Calu3 (cell line): ENCODE measurements at regions not wholly inside any gene's neighbourhood (a gene's known extent, or its start where the extent isn't known, plus 50 kb on each side); places are given as distances from the start of the nearest gene placed in this dataset.

ENCODE experiments used
- BruUV-seq: library from RNA; stranded (reverse); fragments of 400-500 nt; replicated peaks from 2 replicates; lab custom pipeline; 2021; lab: Mats Ljungman, UMichigan
- CTCF ChIA-PET: fragments of 300-600 bp; sonication (Branson Sonifier 250); formaldehyde crosslinking; loops from one replicate; lab custom pipeline; 2022; ENCODE audit warnings: antibody characterized with exemption; lab: Charles Lee
- DNase-seq: peaks from one replicate; pipeline ENCODE4 v3.0.0; 2022
- H3K27ac Mint-ChIP-seq: one replicate; pipeline ENCODE4 v1.8.0; 2022; ENCODE audit warnings: mixed read lengths; ENCODE audit not compliant: unreplicated experiment
- H3K27me3 Mint-ChIP-seq: one replicate; pipeline ENCODE4 v1.8.0; 2022; ENCODE audit warnings: mixed read lengths; ENCODE audit not compliant: unreplicated experiment
- H3K36me3 Mint-ChIP-seq: one replicate; pipeline ENCODE4 v1.8.0; 2022; ENCODE audit warnings: mild to moderate bottlenecking, moderate library complexity, mixed read lengths; ENCODE audit not compliant: insufficient read depth, unreplicated experiment
- H3K4me1 Mint-ChIP-seq: one replicate; pipeline ENCODE4 v1.8.0; 2022; ENCODE audit warnings: mild to moderate bottlenecking, low read depth, mixed read lengths; ENCODE audit not compliant: unreplicated experiment
- H3K4me3 Mint-ChIP-seq: one replicate; pipeline ENCODE4 v1.8.0; 2022; ENCODE audit warnings: mild to moderate bottlenecking, low read depth, moderate library complexity, mixed read lengths; ENCODE audit not compliant: unreplicated experiment
- H3K9me3 Mint-ChIP-seq: one replicate; pipeline ENCODE4 v1.8.0; 2022; ENCODE audit warnings: low read depth, mixed read lengths; ENCODE audit not compliant: unreplicated experiment
- intact Hi-C: fragments of 100-400 bp; cut with micrococcal nuclease; formaldehyde crosslinking; loops from one replicate; pipeline ENCODE4 v1.10.0; 2022; ENCODE audit not compliant: unreplicated experiment
- TF ChIP-seq, protein P1 (sequence below): fragments of 200-600 bp; IDR thresholded peaks from one replicate; pipeline ENCODE4 v1.8.0; 2022; ENCODE audit warnings: antibody characterized with exemption; ENCODE audit not compliant: unreplicated experiment

DNA sequence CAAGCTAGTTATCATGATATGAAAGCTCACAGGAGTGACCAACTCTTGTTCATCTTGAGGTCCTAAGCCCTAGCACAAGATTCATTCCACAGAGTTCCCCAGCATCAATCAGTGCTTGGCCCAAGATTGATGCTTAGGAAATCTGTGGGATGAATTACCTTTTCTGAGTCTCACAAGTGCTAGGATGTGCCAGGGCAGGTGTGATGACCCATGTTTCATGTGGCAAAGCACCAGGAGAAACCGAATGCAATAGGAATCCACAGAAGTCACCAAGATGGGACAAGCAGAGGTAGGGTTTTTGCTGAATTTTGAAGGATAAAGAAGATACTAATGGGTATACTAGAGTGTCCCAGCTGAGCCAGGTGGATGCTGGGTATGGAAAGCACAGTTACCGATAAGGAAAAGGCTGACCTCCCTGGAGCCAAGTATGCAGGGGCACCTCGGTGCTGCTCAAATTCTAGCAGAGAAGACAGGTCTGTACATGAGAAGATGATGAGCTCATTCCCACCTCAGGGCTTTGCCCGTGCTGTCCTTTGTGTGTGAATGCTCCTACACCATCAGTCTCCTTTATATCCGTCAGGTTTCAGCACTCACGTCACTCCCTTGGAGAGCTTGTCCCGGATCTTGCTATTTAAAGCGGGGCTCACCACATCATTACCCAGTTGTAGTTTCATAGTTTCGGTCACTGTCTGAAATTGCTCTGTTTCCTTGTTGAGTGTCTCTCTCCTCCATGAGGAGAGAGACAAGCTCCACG lies 168.9 kb upstream of the TSC22D1 start:
- H3K4me1 Mint-ChIP-seq, result no peaks in the 10 kb centered on the region
- no peak overlapping the region for H3K27ac Mint-ChIP-seq
- H3K27me3 Mint-ChIP-seq, result no peaks in the 10 kb centered on the region
- no peak overlapping the region for H3K4me3 Mint-ChIP-seq
- DNase-seq, result no peak
- CTCF ChIA-PET, result interaction anchor here (0.6 kb wide), 1 partner anchor 677 kb away, joined by 5 read pairs; no protein-coding TSS in a partner anchor
- TF ChIP-seq, protein P1, sequence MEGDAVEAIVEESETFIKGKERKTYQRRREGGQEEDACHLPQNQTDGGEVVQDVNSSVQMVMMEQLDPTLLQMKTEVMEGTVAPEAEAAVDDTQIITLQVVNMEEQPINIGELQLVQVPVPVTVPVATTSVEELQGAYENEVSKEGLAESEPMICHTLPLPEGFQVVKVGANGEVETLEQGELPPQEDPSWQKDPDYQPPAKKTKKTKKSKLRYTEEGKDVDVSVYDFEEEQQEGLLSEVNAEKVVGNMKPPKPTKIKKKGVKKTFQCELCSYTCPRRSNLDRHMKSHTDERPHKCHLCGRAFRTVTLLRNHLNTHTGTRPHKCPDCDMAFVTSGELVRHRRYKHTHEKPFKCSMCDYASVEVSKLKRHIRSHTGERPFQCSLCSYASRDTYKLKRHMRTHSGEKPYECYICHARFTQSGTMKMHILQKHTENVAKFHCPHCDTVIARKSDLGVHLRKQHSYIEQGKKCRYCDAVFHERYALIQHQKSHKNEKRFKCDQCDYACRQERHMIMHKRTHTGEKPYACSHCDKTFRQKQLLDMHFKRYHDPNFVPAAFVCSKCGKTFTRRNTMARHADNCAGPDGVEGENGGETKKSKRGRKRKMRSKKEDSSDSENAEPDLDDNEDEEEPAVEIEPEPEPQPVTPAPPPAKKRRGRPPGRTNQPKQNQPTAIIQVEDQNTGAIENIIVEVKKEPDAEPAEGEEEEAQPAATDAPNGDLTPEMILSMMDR, result no peak
- intact Hi-C loops, result no loop called here
- no TSS peak for BruUV-seq
- H3K36me3 Mint-ChIP-seq, result no peaks in the 10 kb centered on the region
- peaks cover 7% of the 10 kb centered on the region for H3K9me3 Mint-ChIP-seq

DNA sequence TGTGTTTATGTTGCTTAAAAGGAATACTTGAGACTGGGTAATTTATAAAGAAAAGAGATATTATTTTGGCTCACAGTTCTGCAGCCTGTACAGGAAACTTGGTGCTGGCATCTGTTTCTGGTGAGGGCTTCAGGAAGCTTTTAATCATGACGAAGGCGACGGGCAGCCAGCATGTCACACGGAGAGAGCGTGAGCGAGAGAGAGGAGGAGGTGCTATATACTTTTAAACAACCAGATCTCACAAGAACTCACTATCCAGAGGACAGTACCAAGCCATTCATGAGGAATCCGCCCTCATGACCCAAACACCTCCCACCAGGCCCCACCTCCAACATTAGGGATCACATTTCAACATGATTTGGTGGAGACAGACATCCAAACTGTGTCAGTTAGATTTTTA lies 163.4 kb upstream of the TSC22D1 start:
- intact Hi-C loops, result no loop called here
- no peaks in the 10 kb centered on the region for H3K36me3 Mint-ChIP-seq
- DNase-seq, result no peak
- H3K27me3 Mint-ChIP-seq, result no peaks in the 10 kb centered on the region
- no peak overlapping the region for H3K4me3 Mint-ChIP-seq
- H3K9me3 Mint-ChIP-seq, result peaks cover 7% of the 10 kb centered on the region
- CTCF ChIA-PET, result no interaction called here
- TF ChIP-seq, protein P1, result no peak
- no peak overlapping the region for H3K27ac Mint-ChIP-seq
- H3K4me1 Mint-ChIP-seq, result peaks cover 4% of the 10 kb centered on the region
- BruUV-seq, result no TSS peak

DNA sequence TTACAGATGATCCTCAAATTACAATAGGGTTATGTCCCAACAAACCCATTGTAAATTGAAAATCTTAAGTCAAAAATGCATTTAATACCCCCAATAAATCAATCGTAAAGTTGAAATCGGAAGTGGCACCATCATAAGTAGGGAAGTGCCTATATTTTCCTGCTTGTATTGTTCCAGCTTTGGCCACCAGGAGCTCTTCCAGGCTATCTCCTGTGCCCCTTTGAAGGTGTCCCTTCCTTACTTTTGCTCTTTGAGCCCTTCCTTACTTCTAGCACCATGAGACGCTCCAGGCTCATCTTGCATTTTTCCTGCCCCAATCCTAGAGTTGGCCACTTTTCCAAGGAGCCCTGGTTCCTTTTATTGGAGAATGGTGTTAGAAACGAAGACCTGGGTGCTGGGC lies 163.0 kb upstream of the TSC22D1 start:
- BruUV-seq, result no TSS peak
- no peaks in the 10 kb centered on the region for H3K27me3 Mint-ChIP-seq
- CTCF ChIA-PET, result no interaction called here
- no peaks in the 10 kb centered on the region for H3K36me3 Mint-ChIP-seq
- no peak for DNase-seq
- H3K4me3 Mint-ChIP-seq, result no peak overlapping the region
- TF ChIP-seq, protein P1, result no peak
- H3K9me3 Mint-ChIP-seq, result peaks cover 7% of the 10 kb centered on the region
- H3K4me1 Mint-ChIP-seq, result peaks cover 8% of the 10 kb centered on the region
- intact Hi-C loops, result no loop called here
- H3K27ac Mint-ChIP-seq, result no peak overlapping the region

DNA sequence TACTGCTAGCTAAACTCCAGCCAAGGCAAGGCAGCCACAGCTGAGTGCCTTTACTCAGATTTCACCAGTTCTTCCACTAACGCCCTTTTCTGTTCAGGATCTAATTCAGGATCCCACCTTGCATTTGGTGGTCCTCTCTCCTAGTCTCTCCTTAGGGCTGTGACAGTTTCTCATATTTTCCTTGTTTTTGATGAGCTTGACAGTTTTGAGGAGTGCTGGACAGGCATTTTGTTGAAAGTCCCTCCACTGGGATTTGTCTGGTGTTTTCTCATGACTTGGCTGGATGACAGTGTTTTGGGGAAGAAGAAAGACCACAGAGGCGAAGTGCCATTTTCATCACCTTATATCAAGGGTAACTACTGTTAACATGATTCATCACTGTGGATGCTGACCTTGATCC lies 162.3 kb upstream of the TSC22D1 start:
- peaks cover 2% of the 10 kb centered on the region for H3K9me3 Mint-ChIP-seq
- no peaks in the 10 kb centered on the region for H3K27me3 Mint-ChIP-seq
- no peak overlapping the region for H3K4me3 Mint-ChIP-seq
- BruUV-seq, result no TSS peak
- intact Hi-C loops, result no loop called here
- TF ChIP-seq, protein P1, result no peak
- no peak overlapping the region for H3K27ac Mint-ChIP-seq
- CTCF ChIA-PET, result no interaction called here
- H3K4me1 Mint-ChIP-seq, result peaks cover 8% of the 10 kb centered on the region
- no peak for DNase-seq
- H3K36me3 Mint-ChIP-seq, result no peaks in the 10 kb centered on the region
